ENCODE measurements at regions not wholly inside any gene's neighbourhood (a gene's known extent, or its start where the extent isn't known, plus 50 kb on each side); places are given as distances from the start of the nearest gene placed in this dataset.

- H3K9ac ChIP-seq (ENCODE audit: low read depth in 1 of 2, low read length in 2 of 2), result no peak overlapping the region
- no peaks in the 10 kb centered on the region for H3K4me1 ChIP-seq (ENCODE audit: control insufficient read depth in 4 of 4, insufficient read depth in 4 of 4, low read length in 3 of 4)
- H3K36me3 ChIP-seq (ENCODE audit: control insufficient read depth in 4 of 4, insufficient read depth in 3 of 4, low read depth in 1 of 4, low read length in 3 of 4), result no peaks in the 10 kb centered on the region
- 88% methylated on average over 2 of the region's 2 CpGs for WGBS
- DNase-seq (ENCODE audit: low spot score), result no peak
- H3K27me3 ChIP-seq (ENCODE audit: control insufficient read depth in 4 of 4, insufficient read depth in 4 of 4, low read length in 3 of 4), result no peaks in the 10 kb centered on the region
- H3K4me3 ChIP-seq (ENCODE audit: low read depth in 1 of 3, low read length in 3 of 3), result no peak overlapping the region
- H3K9me3 ChIP-seq (ENCODE audit: control insufficient read depth in 4 of 4, low read length in 3 of 4), result no peaks in the 10 kb centered on the region
- no peak for TF ChIP-seq YY1 (IDR thresholded peaks at IDR 0.05)
- TF ChIP-seq, protein P1, sequence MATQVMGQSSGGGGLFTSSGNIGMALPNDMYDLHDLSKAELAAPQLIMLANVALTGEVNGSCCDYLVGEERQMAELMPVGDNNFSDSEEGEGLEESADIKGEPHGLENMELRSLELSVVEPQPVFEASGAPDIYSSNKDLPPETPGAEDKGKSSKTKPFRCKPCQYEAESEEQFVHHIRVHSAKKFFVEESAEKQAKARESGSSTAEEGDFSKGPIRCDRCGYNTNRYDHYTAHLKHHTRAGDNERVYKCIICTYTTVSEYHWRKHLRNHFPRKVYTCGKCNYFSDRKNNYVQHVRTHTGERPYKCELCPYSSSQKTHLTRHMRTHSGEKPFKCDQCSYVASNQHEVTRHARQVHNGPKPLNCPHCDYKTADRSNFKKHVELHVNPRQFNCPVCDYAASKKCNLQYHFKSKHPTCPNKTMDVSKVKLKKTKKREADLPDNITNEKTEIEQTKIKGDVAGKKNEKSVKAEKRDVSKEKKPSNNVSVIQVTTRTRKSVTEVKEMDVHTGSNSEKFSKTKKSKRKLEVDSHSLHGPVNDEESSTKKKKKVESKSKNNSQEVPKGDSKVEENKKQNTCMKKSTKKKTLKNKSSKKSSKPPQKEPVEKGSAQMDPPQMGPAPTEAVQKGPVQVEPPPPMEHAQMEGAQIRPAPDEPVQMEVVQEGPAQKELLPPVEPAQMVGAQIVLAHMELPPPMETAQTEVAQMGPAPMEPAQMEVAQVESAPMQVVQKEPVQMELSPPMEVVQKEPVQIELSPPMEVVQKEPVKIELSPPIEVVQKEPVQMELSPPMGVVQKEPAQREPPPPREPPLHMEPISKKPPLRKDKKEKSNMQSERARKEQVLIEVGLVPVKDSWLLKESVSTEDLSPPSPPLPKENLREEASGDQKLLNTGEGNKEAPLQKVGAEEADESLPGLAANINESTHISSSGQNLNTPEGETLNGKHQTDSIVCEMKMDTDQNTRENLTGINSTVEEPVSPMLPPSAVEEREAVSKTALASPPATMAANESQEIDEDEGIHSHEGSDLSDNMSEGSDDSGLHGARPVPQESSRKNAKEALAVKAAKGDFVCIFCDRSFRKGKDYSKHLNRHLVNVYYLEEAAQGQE (IDR thresholded peaks at IDR 0.05), result no peak
- no peak for TF ChIP-seq FOXA2 (IDR thresholded peaks at IDR 0.05)
- no peak for TF ChIP-seq NR2F2 (IDR thresholded peaks at IDR 0.05)
- no peak for TF ChIP-seq HNF4G (IDR thresholded peaks at IDR 0.05)
- TF ChIP-seq EGR1 (IDR thresholded peaks at IDR 0.05; ENCODE audit: low read depth in 2 of 2), result no peak
- no peak for TF ChIP-seq JUND (IDR thresholded peaks at IDR 0.05)
- TF ChIP-seq, protein P2, sequence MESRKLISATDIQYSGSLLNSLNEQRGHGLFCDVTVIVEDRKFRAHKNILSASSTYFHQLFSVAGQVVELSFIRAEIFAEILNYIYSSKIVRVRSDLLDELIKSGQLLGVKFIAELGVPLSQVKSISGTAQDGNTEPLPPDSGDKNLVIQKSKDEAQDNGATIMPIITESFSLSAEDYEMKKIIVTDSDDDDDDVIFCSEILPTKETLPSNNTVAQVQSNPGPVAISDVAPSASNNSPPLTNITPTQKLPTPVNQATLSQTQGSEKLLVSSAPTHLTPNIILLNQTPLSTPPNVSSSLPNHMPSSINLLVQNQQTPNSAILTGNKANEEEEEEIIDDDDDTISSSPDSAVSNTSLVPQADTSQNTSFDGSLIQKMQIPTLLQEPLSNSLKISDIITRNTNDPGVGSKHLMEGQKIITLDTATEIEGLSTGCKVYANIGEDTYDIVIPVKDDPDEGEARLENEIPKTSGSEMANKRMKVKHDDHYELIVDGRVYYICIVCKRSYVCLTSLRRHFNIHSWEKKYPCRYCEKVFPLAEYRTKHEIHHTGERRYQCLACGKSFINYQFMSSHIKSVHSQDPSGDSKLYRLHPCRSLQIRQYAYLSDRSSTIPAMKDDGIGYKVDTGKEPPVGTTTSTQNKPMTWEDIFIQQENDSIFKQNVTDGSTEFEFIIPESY (IDR thresholded peaks at IDR 0.05), result no peak
- TF ChIP-seq, protein P3, sequence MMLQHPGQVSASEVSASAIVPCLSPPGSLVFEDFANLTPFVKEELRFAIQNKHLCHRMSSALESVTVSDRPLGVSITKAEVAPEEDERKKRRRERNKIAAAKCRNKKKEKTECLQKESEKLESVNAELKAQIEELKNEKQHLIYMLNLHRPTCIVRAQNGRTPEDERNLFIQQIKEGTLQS (IDR thresholded peaks at IDR 0.05), result no peak
- TF ChIP-seq GABPA (IDR thresholded peaks at IDR 0.05 in 1 of 2, conservative IDR thresholded peaks at IDR 0.05 in 1 of 2), result no peak
- no peak for TF ChIP-seq HNF4A (conservative IDR thresholded peaks at IDR 0.05)
- no peak for TF ChIP-seq SP1 (IDR thresholded peaks at IDR 0.05)
- no peak for TF ChIP-seq MAX (IDR thresholded peaks at IDR 0.05)
- no peak for TF ChIP-seq CTCF (IDR thresholded peaks at IDR 0.05; ENCODE audit: low read depth, low read length, missing input control)
- TF ChIP-seq RAD21 (IDR thresholded peaks at IDR 0.05), result no peak
- TF ChIP-seq FOXA1 (IDR thresholded peaks at IDR 0.05), result no peak
- no peak for TF ChIP-seq TAF1 (conservative IDR thresholded peaks at IDR 0.05)
- no peak overlapping the region for H3K27ac ChIP-seq (ENCODE audit: low read depth in 1 of 2, low read length in 2 of 2)
Measured at GRCh38 chr2:126115975-126116374, 540.0 kb upstream of the GYPC start.

GRCh38 chr2:126117886-126118285, 538.1 kb upstream of the GYPC start:
- WGBS, result 89% methylated on average over 1 of the region's 1 CpG
- H3K4me3 ChIP-seq (ENCODE audit: low read depth in 1 of 3, low read length in 3 of 3), result no peak overlapping the region
- no peak for TF ChIP-seq TAF1 (conservative IDR thresholded peaks at IDR 0.05)
- no peak for TF ChIP-seq NR2F2 (IDR thresholded peaks at IDR 0.05)
- no peak for TF ChIP-seq HNF4A (conservative IDR thresholded peaks at IDR 0.05)
- no peak for TF ChIP-seq MAX (IDR thresholded peaks at IDR 0.05)
- no peak for TF ChIP-seq EGR1 (IDR thresholded peaks at IDR 0.05; ENCODE audit: low read depth in 2 of 2)
- TF ChIP-seq, protein P3 (IDR thresholded peaks at IDR 0.05), result no peak
- no peak for TF ChIP-seq SP1 (IDR thresholded peaks at IDR 0.05)
- no peak for TF ChIP-seq GABPA (IDR thresholded peaks at IDR 0.05 in 1 of 2, conservative IDR thresholded peaks at IDR 0.05 in 1 of 2)
- TF ChIP-seq HNF4G (IDR thresholded peaks at IDR 0.05), result no peak
- TF ChIP-seq RXRA (IDR thresholded peaks at IDR 0.05), result no peak
- TF ChIP-seq, protein P2 (IDR thresholded peaks at IDR 0.05), result no peak
- no peak for TF ChIP-seq YY1 (IDR thresholded peaks at IDR 0.05)

More at GRCh38 chr2:126117886-126118285, 538.1 kb upstream of the GYPC start:
- DNase-seq (ENCODE audit: low spot score), result no peak
- no peaks in the 10 kb centered on the region for H3K4me1 ChIP-seq (ENCODE audit: control insufficient read depth in 4 of 4, insufficient read depth in 4 of 4, low read length in 3 of 4)
- H3K9ac ChIP-seq (ENCODE audit: low read depth in 1 of 2, low read length in 2 of 2), result no peak overlapping the region
- no peak overlapping the region for H3K27ac ChIP-seq (ENCODE audit: low read depth in 1 of 2, low read length in 2 of 2)
- no peaks in the 10 kb centered on the region for H3K9me3 ChIP-seq (ENCODE audit: control insufficient read depth in 4 of 4, low read length in 3 of 4)
- H3K36me3 ChIP-seq (ENCODE audit: control insufficient read depth in 4 of 4, insufficient read depth in 3 of 4, low read depth in 1 of 4, low read length in 3 of 4), result no peaks in the 10 kb centered on the region
- H3K27me3 ChIP-seq (ENCODE audit: control insufficient read depth in 4 of 4, insufficient read depth in 4 of 4, low read length in 3 of 4), result no peaks in the 10 kb centered on the region
